ENCODE measurements at regions not wholly inside any gene's neighbourhood (a gene's known extent, or its start where the extent isn't known, plus 50 kb on each side); places are given as distances from the start of the nearest gene placed in this dataset.

GRCh38 chr4:40686081-40686913 is 56.6 kb upstream of the RBM47 start:
- no peak overlapping the region for H3K4me3 ChIP-seq (replicated peaks in 1 of 2; ENCODE audit: low read depth in 1 of 2, low read length in 2 of 2)
- RAD21 ChIA-PET (ENCODE audit: low non-redundant PET in 1 of 2, low total read pairs in 2 of 2, uncharacterized antibody in 2 of 2, unreplicated experiment in 2 of 2): no interaction called here
- no peaks in the 10 kb centered on the region for H3K9me2 ChIP-seq (ENCODE audit: insufficient read depth)
- intact Hi-C loops (cut with micrococcal nuclease): no loop called here
- no peaks in the 10 kb centered on the region for H3K27me3 ChIP-seq (ENCODE audit: insufficient read depth, low read length)
- H3K79me2 ChIP-seq (ENCODE audit: insufficient read depth, low read length): no peaks in the 10 kb centered on the region
- CTCF ChIA-PET: no interaction called here
- H3K4me1 ChIP-seq (ENCODE audit: control insufficient read depth in 1 of 2, insufficient read depth in 2 of 2, low read length in 2 of 2): peaks cover 0 to 4% of the 10 kb centered on the region in 2 experiments; a peak in 2 of 4 replicates
- no TSS peak for BruUV-seq (replicated peaks)
- no peaks in the 10 kb centered on the region for H3K9me3 ChIP-seq (ENCODE audit: control insufficient read depth in 1 of 2, insufficient read depth in 1 of 2, low read depth in 1 of 2, low read length in 2 of 2)
- POLR2A ChIA-PET: no interaction called here
- no peaks in the 10 kb centered on the region for H3K36me3 ChIP-seq (ENCODE audit: control insufficient read depth in 1 of 2, insufficient read depth in 2 of 2, low read length in 2 of 2)
- ATAC-seq (no peak), DNase-seq (ENCODE audit: low read depth, low spot score) (no peak)
- H3K9ac ChIP-seq (ENCODE audit: low read length): no peak overlapping the region
- no peak overlapping the region for H2AFZ ChIP-seq (ENCODE audit: low read depth, low read length, poor library complexity, severe bottlenecking)
- no peak overlapping the region for H3K27ac ChIP-seq (ENCODE audit: low read depth, low read length)
- H3K4me2 ChIP-seq (ENCODE audit: low read length): no peak overlapping the region
- no peaks in the 10 kb centered on the region for H4K20me1 ChIP-seq (ENCODE audit: insufficient read depth)
- TF ChIP-seq CTCF (IDR thresholded peaks at IDR 0.05 in 2 of 3, conservative IDR thresholded peaks at IDR 0.05 in 1 of 3; ENCODE audit: borderline replicate concordance in 1 of 3, insufficient read depth in 1 of 3, low read depth in 2 of 3, low read length in 2 of 3) (no peak), MAX (IDR thresholded peaks at IDR 0.05) (no peak), YY1 (IDR thresholded peaks at IDR 0.05; ENCODE audit: extremely low read depth, insufficient replicate concordance, low read depth, low read length) (no peak), SP1 (IDR thresholded peaks at IDR 0.05; ENCODE audit: low read depth) (no peak), CEBPB (IDR thresholded peaks at IDR 0.05; ENCODE audit: low read depth) (no peak), POLR2A (IDR thresholded peaks at IDR 0.05; ENCODE audit: borderline replicate concordance, extremely low read depth, insufficient read depth, insufficient read length) (no peak), POLR2AphosphoS5 (IDR thresholded peaks at IDR 0.05; ENCODE audit: low read depth, low read length) (no peak), ELF1 (IDR thresholded peaks at IDR 0.05; ENCODE audit: borderline replicate concordance, low read depth) (no peak), FOSL1 (IDR thresholded peaks at IDR 0.05; ENCODE audit: low read depth) (no peak), REST (IDR thresholded peaks at IDR 0.05; ENCODE audit: low read depth) (no peak), EZH2 (IDR thresholded peaks at IDR 0.05) (no peak)
